ENCODE measurements at regions not wholly inside any gene's neighbourhood (a gene's known extent, or its start where the extent isn't known, plus 50 kb on each side); places are given as distances from the start of the nearest gene placed in this dataset.
"Not testable (repeated sequence)": the region's sequence is repeated elsewhere in the genome, so short reads cannot be mapped to it uniquely, and the experiment has no call there.

DNA sequence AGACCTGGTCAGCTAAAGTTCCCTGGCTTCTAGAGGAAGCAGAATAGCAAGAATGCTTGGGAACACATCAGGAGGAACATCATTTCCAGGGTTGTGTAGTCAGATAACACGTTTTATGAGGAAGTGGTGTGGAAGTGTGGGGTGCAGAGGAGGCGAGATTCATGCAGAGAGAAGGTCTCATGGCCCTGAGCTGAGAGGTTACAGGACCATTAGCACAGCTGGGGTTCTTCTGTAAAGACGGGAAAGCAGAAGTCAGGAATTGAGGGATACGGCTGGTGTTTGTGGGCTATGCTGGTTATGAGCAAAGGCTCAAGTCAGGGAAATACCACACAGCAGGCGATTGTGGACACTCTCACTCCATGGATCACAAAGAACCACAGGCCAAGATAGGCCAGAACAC is 190.6 kb upstream of the IRF2BP2 start:
- not testable (repeated sequence) for TF ChIP-seq CTCF (IDR thresholded peaks at IDR 0.05; ENCODE audit: insufficient read depth, low read depth, low read length); EZH2 (IDR thresholded peaks at IDR 0.05; ENCODE audit: insufficient read depth, low read length)

All from astrocyte (in vitro differentiated cells and primary cell).